ENCODE measurements at regions not wholly inside any gene's neighbourhood (a gene's known extent, or its start where the extent isn't known, plus 50 kb on each side); places are given as distances from the start of the nearest gene placed in this dataset.

GRCh38 chr5:130397132-130397531, 492.9 kb downstream of the CHSY3 start:
- TF ChIP-seq CTCF (IDR thresholded peaks at IDR 0.05 in 2 of 3, conservative IDR thresholded peaks at IDR 0.05 in 1 of 3; ENCODE audit: borderline replicate concordance in 1 of 3, insufficient read depth in 1 of 3, low read depth in 2 of 3, low read length in 2 of 3) (no peak), POLR2A (IDR thresholded peaks at IDR 0.05; ENCODE audit: borderline replicate concordance, extremely low read depth, insufficient read depth, insufficient read length) (no peak), POLR2AphosphoS5 (IDR thresholded peaks at IDR 0.05; ENCODE audit: low read depth, low read length) (no peak)

Data from HCT116 (cell line).